ENCODE measurements at regions not wholly inside any gene's neighbourhood (a gene's known extent, or its start where the extent isn't known, plus 50 kb on each side); places are given as distances from the start of the nearest gene placed in this dataset.

DNA sequence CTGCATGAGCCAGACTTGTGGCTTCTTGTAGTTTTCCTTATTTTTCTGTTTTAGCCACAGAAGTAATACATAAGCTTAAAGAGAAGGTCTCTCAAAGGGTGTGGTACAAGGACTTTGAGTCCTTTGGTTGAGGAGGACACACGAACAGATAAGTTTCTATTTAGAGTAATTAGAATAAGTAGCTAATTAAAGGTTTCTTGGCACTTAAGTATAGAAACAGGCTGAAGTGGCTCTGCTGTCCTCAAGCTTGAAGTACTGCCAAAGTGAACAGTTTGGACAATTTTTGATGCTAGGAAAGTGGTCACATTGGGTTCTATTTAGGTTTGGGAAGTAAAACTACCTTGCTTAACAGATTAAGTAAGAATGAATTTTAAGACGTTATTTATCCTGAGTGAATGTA, 278.3 kb upstream of the MPDZ start:
- TF ChIP-seq, protein P1, sequence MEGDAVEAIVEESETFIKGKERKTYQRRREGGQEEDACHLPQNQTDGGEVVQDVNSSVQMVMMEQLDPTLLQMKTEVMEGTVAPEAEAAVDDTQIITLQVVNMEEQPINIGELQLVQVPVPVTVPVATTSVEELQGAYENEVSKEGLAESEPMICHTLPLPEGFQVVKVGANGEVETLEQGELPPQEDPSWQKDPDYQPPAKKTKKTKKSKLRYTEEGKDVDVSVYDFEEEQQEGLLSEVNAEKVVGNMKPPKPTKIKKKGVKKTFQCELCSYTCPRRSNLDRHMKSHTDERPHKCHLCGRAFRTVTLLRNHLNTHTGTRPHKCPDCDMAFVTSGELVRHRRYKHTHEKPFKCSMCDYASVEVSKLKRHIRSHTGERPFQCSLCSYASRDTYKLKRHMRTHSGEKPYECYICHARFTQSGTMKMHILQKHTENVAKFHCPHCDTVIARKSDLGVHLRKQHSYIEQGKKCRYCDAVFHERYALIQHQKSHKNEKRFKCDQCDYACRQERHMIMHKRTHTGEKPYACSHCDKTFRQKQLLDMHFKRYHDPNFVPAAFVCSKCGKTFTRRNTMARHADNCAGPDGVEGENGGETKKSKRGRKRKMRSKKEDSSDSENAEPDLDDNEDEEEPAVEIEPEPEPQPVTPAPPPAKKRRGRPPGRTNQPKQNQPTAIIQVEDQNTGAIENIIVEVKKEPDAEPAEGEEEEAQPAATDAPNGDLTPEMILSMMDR (IDR thresholded peaks at IDR 0.05) = no peak
- no peak for TF ChIP-seq POLR2AphosphoS5 (IDR thresholded peaks at IDR 0.05)

All from stomach (tissue), 4 donors.